ENCODE measurements at regions not wholly inside any gene's neighbourhood (a gene's known extent, or its start where the extent isn't known, plus 50 kb on each side); places are given as distances from the start of the nearest gene placed in this dataset.

DNA sequence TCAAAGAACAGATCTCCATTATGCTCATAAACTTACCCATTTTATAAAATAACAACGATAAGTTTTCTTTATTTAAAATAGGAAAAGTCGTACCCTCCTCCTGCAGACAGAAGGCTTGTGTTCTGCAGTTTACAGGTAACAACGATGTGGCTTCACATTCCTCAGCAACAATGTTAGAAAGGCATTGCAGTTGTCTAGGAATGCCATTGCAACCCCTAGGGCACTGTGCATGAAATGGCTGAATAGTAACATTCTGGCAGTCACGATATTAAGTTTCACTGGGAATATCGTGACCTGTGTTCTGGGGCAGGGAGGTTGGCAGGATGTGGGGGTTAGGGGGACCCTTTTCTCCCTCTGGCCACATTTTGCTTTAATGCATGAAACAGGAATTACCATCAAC, 331.9 kb downstream of the DEPDC1B start:
- Histone ChIP-seq H3K4me2 (ENCODE audit: low read depth, low read length) (no peak overlapping the region), H4K20me1 (ENCODE audit: insufficient read depth, low read length) (no peaks in the 10 kb centered on the region), H3K4me1 (ENCODE audit: insufficient read depth, low read length) (peaks cover 28% of the 10 kb centered on the region), H3K9ac (ENCODE audit: insufficient read depth, low read depth, low read length) (no peak overlapping the region), H3K27me3 (ENCODE audit: control insufficient read depth in 1 of 2, insufficient read depth in 2 of 2, low read length in 2 of 2) (no peaks in the 10 kb centered on the region), H3K79me2 (ENCODE audit: insufficient read depth, low read length) (no peaks in the 10 kb centered on the region), H3K36me3 (replicated peaks in 1 of 2; ENCODE audit: control insufficient read depth in 1 of 2, insufficient read depth in 2 of 2, low read length in 2 of 2) (no peaks in the 10 kb centered on the region), H3K9me3 (ENCODE audit: low read length) (no peaks in the 10 kb centered on the region), H2AFZ (ENCODE audit: low read length) (no peak overlapping the region), H3K4me3 (replicated peaks in 1 of 3; ENCODE audit: insufficient read depth in 1 of 3, low read depth in 2 of 3, low read length in 3 of 3) (no peak overlapping the region), H3K27ac (ENCODE audit: extremely low read length, insufficient read depth, low read length) (no peak overlapping the region)
- intact Hi-C loops (cut with micrococcal nuclease; ENCODE audit: unreplicated experiment) (no loop called here), in situ Hi-C loops (cut with HindIII; ENCODE audit: extremely low pct_ligation_motif_present, low pct_unique_long_range_greater_than_20kb) (no loop called here)
- POLR2A ChIA-PET, result no interaction called here
- 61% methylated on average over 5 of the region's 5 CpGs for WGBS (ENCODE audit: low lambda C conversion rate)
- CTCF ChIA-PET (ENCODE audit: low intra/inter-chr PET ratio, low total read pairs), result no interaction called here
- no TSS peak for BruUV-seq (replicated peaks)
- DNase-seq (ENCODE audit: low spot score), result no peak
- TF ChIP-seq ZNF619 (CRISPR knock-in tag; IDR thresholded peaks at IDR 0.05) (no peak), ZIK1 (CRISPR knock-in tag; IDR thresholded peaks at IDR 0.05; ENCODE audit: borderline replicate concordance, low read depth) (no peak), MIER3 (CRISPR knock-in tag; IDR thresholded peaks at IDR 0.05; ENCODE audit: borderline replicate concordance) (no peak), FOXP1 (IDR thresholded peaks at IDR 0.05) (no peak), FOXP1 (CRISPR knock-in tag; IDR thresholded peaks at IDR 0.05) (no peak), RORA (CRISPR knock-in tag; IDR thresholded peaks at IDR 0.05) (no peak), BHLHE40 (IDR thresholded peaks at IDR 0.05; ENCODE audit: low read length) (no peak)
- TF ChIP-seq, protein P1, sequence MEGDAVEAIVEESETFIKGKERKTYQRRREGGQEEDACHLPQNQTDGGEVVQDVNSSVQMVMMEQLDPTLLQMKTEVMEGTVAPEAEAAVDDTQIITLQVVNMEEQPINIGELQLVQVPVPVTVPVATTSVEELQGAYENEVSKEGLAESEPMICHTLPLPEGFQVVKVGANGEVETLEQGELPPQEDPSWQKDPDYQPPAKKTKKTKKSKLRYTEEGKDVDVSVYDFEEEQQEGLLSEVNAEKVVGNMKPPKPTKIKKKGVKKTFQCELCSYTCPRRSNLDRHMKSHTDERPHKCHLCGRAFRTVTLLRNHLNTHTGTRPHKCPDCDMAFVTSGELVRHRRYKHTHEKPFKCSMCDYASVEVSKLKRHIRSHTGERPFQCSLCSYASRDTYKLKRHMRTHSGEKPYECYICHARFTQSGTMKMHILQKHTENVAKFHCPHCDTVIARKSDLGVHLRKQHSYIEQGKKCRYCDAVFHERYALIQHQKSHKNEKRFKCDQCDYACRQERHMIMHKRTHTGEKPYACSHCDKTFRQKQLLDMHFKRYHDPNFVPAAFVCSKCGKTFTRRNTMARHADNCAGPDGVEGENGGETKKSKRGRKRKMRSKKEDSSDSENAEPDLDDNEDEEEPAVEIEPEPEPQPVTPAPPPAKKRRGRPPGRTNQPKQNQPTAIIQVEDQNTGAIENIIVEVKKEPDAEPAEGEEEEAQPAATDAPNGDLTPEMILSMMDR (CRISPR knock-in tag; IDR thresholded peaks at IDR 0.05), result no peak
- TF ChIP-seq, protein P2, sequence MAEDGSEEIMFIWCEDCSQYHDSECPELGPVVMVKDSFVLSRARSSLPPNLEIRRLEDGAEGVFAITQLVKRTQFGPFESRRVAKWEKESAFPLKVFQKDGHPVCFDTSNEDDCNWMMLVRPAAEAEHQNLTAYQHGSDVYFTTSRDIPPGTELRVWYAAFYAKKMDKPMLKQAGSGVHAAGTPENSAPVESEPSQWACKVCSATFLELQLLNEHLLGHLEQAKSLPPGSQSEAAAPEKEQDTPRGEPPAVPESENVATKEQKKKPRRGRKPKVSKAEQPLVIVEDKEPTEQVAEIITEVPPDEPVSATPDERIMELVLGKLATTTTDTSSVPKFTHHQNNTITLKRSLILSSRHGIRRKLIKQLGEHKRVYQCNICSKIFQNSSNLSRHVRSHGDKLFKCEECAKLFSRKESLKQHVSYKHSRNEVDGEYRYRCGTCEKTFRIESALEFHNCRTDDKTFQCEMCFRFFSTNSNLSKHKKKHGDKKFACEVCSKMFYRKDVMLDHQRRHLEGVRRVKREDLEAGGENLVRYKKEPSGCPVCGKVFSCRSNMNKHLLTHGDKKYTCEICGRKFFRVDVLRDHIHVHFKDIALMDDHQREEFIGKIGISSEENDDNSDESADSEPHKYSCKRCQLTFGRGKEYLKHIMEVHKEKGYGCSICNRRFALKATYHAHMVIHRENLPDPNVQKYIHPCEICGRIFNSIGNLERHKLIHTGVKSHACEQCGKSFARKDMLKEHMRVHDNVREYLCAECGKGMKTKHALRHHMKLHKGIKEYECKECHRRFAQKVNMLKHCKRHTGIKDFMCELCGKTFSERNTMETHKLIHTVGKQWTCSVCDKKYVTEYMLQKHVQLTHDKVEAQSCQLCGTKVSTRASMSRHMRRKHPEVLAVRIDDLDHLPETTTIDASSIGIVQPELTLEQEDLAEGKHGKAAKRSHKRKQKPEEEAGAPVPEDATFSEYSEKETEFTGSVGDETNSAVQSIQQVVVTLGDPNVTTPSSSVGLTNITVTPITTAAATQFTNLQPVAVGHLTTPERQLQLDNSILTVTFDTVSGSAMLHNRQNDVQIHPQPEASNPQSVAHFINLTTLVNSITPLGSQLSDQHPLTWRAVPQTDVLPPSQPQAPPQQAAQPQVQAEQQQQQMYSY (CRISPR knock-in tag; IDR thresholded peaks at IDR 0.05), result no peak
- no peak for ATAC-seq
- no peak for FAIRE-seq
